WTC11 (cell line): ENCODE measurements at regions not wholly inside any gene's neighbourhood (a gene's known extent, or its start where the extent isn't known, plus 50 kb on each side); places are given as distances from the start of the nearest gene placed in this dataset.

Experiments used
- CREB1 ChIP-seq: sonication (generic); formaldehyde crosslinking; IDR thresholded peaks from 2 replicates; pipeline ENCODE4 v1.8.0; 2023; ENCODE audit warnings: mild to moderate bottlenecking, missing genetic modification reagents
- ETV6 ChIP-seq: sonication (generic); formaldehyde crosslinking; IDR thresholded peaks from 2 replicates; pipeline ENCODE4 v1.8.1; 2022; ENCODE audit warnings: mild to moderate bottlenecking, missing genetic modification reagents
- OVOL2 ChIP-seq: fragments of 250-450 bp; sonication (Bioruptor Pico); IDR thresholded peaks from 2 replicates; pipeline ENCODE4 v1.9.0; 2021; ENCODE audit warnings: mild to moderate bottlenecking, borderline replicate concordance
- SP1 ChIP-seq: sonication (generic); formaldehyde crosslinking; conservative IDR thresholded peaks from 2 replicates; pipeline ENCODE4 v1.8.1; 2022; ENCODE audit warnings: missing genetic modification reagents
- TEAD1 ChIP-seq: sonication (generic); formaldehyde crosslinking; IDR thresholded peaks from 2 replicates; pipeline ENCODE4 v1.8.0; 2022; ENCODE audit warnings: mild to moderate bottlenecking, missing genetic modification reagents
- ZNF263 ChIP-seq: sonication (generic); formaldehyde crosslinking; IDR thresholded peaks from 2 replicates; pipeline ENCODE4 v1.8.1; 2022; ENCODE audit warnings: low read depth, mild to moderate bottlenecking, moderate library complexity, missing genetic modification reagents
- TF ChIP-seq, protein P1 (sequence below): fragments of 200-600 bp; IDR thresholded peaks from 2 replicates; pipeline ENCODE4 v1.8.0; 2022; ENCODE audit warnings: antibody characterized with exemption
- TF ChIP-seq, protein P2 (sequence below): sonication (generic); formaldehyde crosslinking; IDR thresholded peaks from 2 replicates; pipeline ENCODE4 v1.8.0; 2023; ENCODE audit warnings: missing genetic modification reagents, mild to moderate bottlenecking, borderline replicate concordance
- TF ChIP-seq, protein P3 (sequence below): sonication (generic); formaldehyde crosslinking; IDR thresholded peaks from 2 replicates; pipeline ENCODE4 v1.8.0; 2022; ENCODE audit warnings: mild to moderate bottlenecking, missing genetic modification reagents
- TF ChIP-seq, protein P4 (sequence below): sonication (generic); formaldehyde crosslinking; IDR thresholded peaks from 2 replicates; pipeline ENCODE4 v1.8.1; 2022; ENCODE audit warnings: low read depth, mild to moderate bottlenecking, moderate library complexity, missing genetic modification reagents, borderline replicate concordance
- TF ChIP-seq, protein P5 (sequence below): sonication (generic); formaldehyde crosslinking; IDR thresholded peaks from 2 replicates; pipeline ENCODE4 v1.8.1; 2022; ENCODE audit warnings: low read depth, missing genetic modification reagents, borderline replicate concordance

DNA sequence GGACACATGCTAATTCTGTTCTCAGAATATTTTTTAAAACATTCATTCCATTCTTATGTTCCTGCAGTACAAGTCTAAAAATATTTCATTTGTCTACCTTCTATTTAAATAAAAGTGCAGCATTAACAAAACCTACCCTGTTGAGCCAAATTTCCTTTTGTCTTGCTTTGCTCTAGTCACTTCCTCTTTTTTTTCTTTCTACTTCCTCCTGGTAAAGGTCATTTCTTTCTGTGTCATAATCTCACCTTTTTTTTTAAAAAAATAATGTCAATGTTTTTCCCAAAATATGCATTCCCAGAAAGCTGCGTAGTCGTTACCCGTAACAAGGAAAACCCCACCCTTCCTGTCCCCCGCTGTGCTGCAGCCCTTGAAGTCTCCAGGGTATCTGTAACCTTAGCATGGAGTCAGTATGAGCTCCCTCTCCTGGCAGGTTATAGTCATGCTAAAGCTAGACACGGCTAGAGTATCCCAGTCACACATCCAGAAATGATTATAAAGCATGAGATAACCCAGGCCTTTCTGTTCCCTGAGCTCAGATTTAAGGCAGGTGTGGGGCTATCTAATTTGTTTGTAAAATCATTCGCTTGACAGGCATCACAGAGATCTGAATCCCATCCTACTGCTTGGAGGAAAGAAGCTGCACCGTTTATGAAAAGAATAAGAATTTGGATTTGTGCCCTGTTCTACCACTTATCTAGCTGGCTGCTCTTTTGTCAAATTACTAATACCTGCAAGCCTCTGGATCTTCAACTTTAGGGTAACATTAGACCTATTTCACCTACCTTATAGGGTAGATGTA lies 51.1 kb upstream of the EED start:
- TF ChIP-seq, protein P1, sequence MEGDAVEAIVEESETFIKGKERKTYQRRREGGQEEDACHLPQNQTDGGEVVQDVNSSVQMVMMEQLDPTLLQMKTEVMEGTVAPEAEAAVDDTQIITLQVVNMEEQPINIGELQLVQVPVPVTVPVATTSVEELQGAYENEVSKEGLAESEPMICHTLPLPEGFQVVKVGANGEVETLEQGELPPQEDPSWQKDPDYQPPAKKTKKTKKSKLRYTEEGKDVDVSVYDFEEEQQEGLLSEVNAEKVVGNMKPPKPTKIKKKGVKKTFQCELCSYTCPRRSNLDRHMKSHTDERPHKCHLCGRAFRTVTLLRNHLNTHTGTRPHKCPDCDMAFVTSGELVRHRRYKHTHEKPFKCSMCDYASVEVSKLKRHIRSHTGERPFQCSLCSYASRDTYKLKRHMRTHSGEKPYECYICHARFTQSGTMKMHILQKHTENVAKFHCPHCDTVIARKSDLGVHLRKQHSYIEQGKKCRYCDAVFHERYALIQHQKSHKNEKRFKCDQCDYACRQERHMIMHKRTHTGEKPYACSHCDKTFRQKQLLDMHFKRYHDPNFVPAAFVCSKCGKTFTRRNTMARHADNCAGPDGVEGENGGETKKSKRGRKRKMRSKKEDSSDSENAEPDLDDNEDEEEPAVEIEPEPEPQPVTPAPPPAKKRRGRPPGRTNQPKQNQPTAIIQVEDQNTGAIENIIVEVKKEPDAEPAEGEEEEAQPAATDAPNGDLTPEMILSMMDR, result peak; percentile 54
- TF ChIP-seq OVOL2 (CRISPR knock-in tag) (no peak), SP1 (CRISPR knock-in tag) (no peak), CREB1 (CRISPR knock-in tag) (no peak), ETV6 (CRISPR knock-in tag) (no peak), ZNF263 (CRISPR knock-in tag) (no peak), TEAD1 (no peak)
- TF ChIP-seq, protein P2, sequence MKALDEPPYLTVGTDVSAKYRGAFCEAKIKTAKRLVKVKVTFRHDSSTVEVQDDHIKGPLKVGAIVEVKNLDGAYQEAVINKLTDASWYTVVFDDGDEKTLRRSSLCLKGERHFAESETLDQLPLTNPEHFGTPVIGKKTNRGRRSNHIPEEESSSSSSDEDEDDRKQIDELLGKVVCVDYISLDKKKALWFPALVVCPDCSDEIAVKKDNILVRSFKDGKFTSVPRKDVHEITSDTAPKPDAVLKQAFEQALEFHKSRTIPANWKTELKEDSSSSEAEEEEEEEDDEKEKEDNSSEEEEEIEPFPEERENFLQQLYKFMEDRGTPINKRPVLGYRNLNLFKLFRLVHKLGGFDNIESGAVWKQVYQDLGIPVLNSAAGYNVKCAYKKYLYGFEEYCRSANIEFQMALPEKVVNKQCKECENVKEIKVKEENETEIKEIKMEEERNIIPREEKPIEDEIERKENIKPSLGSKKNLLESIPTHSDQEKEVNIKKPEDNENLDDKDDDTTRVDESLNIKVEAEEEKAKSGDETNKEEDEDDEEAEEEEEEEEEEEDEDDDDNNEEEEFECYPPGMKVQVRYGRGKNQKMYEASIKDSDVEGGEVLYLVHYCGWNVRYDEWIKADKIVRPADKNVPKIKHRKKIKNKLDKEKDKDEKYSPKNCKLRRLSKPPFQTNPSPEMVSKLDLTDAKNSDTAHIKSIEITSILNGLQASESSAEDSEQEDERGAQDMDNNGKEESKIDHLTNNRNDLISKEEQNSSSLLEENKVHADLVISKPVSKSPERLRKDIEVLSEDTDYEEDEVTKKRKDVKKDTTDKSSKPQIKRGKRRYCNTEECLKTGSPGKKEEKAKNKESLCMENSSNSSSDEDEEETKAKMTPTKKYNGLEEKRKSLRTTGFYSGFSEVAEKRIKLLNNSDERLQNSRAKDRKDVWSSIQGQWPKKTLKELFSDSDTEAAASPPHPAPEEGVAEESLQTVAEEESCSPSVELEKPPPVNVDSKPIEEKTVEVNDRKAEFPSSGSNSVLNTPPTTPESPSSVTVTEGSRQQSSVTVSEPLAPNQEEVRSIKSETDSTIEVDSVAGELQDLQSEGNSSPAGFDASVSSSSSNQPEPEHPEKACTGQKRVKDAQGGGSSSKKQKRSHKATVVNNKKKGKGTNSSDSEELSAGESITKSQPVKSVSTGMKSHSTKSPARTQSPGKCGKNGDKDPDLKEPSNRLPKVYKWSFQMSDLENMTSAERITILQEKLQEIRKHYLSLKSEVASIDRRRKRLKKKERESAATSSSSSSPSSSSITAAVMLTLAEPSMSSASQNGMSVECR (CRISPR knock-in tag), result no peak
- TF ChIP-seq, protein P3, sequence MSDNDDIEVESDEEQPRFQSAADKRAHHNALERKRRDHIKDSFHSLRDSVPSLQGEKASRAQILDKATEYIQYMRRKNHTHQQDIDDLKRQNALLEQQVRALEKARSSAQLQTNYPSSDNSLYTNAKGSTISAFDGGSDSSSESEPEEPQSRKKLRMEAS (CRISPR knock-in tag), result no peak
- TF ChIP-seq, protein P4, sequence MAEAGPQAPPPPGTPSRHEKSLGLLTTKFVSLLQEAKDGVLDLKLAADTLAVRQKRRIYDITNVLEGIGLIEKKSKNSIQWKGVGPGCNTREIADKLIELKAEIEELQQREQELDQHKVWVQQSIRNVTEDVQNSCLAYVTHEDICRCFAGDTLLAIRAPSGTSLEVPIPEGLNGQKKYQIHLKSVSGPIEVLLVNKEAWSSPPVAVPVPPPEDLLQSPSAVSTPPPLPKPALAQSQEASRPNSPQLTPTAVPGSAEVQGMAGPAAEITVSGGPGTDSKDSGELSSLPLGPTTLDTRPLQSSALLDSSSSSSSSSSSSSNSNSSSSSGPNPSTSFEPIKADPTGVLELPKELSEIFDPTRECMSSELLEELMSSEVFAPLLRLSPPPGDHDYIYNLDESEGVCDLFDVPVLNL (CRISPR knock-in tag), result no peak
- TF ChIP-seq, protein P5, sequence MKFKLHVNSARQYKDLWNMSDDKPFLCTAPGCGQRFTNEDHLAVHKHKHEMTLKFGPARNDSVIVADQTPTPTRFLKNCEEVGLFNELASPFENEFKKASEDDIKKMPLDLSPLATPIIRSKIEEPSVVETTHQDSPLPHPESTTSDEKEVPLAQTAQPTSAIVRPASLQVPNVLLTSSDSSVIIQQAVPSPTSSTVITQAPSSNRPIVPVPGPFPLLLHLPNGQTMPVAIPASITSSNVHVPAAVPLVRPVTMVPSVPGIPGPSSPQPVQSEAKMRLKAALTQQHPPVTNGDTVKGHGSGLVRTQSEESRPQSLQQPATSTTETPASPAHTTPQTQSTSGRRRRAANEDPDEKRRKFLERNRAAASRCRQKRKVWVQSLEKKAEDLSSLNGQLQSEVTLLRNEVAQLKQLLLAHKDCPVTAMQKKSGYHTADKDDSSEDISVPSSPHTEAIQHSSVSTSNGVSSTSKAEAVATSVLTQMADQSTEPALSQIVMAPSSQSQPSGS, result no peak
